ENCODE measurements at regions not wholly inside any gene's neighbourhood (a gene's known extent, or its start where the extent isn't known, plus 50 kb on each side); places are given as distances from the start of the nearest gene placed in this dataset.

DNA sequence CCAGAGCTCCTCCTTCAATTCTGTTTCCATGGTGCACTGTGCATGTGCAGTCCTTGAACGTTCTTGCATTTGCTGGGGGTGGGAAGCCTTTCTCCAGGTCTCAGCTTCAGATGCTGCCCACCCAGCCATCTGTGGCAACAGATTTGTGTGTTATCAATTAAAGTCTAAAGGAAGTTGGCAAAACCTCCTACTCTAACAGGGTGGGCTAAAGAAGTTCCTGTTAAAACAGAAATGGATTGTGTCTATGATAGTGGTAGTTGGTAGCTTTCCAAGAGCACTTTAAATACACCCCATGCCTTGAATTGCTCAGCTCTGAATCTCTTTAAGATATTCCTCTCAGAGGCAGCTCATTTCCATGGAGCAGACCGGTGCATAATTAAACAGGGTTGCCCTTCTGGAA, 488.0 kb upstream of the SUCLG2 start:
- TF ChIP-seq CTCF (IDR thresholded peaks at IDR 0.05; ENCODE audit: low read length) (no peak), EZH2 (IDR thresholded peaks at IDR 0.05; ENCODE audit: borderline replicate concordance, low read length) (no peak)

Measured in OCI-LY1 (cell line).